ENCODE measurements at regions not wholly inside any gene's neighbourhood (a gene's known extent, or its start where the extent isn't known, plus 50 kb on each side); places are given as distances from the start of the nearest gene placed in this dataset.

GRCh38 chr1:99472893-99473292, 173.0 kb upstream of the PALMD start:
- TF ChIP-seq POLR2A (IDR thresholded peaks at IDR 0.05), result no peak
- TF ChIP-seq, protein P1, sequence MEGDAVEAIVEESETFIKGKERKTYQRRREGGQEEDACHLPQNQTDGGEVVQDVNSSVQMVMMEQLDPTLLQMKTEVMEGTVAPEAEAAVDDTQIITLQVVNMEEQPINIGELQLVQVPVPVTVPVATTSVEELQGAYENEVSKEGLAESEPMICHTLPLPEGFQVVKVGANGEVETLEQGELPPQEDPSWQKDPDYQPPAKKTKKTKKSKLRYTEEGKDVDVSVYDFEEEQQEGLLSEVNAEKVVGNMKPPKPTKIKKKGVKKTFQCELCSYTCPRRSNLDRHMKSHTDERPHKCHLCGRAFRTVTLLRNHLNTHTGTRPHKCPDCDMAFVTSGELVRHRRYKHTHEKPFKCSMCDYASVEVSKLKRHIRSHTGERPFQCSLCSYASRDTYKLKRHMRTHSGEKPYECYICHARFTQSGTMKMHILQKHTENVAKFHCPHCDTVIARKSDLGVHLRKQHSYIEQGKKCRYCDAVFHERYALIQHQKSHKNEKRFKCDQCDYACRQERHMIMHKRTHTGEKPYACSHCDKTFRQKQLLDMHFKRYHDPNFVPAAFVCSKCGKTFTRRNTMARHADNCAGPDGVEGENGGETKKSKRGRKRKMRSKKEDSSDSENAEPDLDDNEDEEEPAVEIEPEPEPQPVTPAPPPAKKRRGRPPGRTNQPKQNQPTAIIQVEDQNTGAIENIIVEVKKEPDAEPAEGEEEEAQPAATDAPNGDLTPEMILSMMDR (IDR thresholded peaks at IDR 0.05), result no peak
